HG03196 (cell line): ENCODE measurements at regions not wholly inside any gene's neighbourhood (a gene's known extent, or its start where the extent isn't known, plus 50 kb on each side); places are given as distances from the start of the nearest gene placed in this dataset.

Source experiments
- ATAC-seq: cut with Tn5 transposase; IDR thresholded peaks from one replicate; pipeline ENCODE4 v1.9.1; 2021; ENCODE audit not compliant: unreplicated experiment

- ATAC-seq: no peak
These were observed 383.3 kb downstream of the IPMK start for GRCh38 chr10:57884407-57884806.

- no peak for ATAC-seq
These were observed 387.1 kb downstream of the IPMK start for GRCh38 chr10:57880446-57881227.

- no peak for ATAC-seq
These were observed 392.9 kb downstream of the IPMK start for GRCh38 chr10:57874810-57875209.

- no peak for ATAC-seq
These were observed 400.5 kb downstream of the IPMK start for GRCh38 chr10:57867241-57867640.

- no peak for ATAC-seq
These were observed 402.7 kb downstream of the IPMK start for GRCh38 chr10:57864765-57865680.

- no peak for ATAC-seq
These were observed 417.9 kb downstream of the IPMK start for GRCh38 chr10:57849691-57850357.

- ATAC-seq: no peak
These were observed 421.2 kb downstream of the IPMK start for GRCh38 chr10:57846307-57847065.

GRCh38 chr10:57844387-57844998 is 423.2 kb downstream of the IPMK start:
- ATAC-seq: no peak

- ATAC-seq: no peak
These were observed 436.7 kb downstream of the IPMK start for GRCh38 chr10:57830877-57831560.

- no peak for ATAC-seq
These were observed 442.7 kb downstream of the IPMK start for GRCh38 chr10:57825015-57825414.

GRCh38 chr10:57823398-57823797 is 444.3 kb downstream of the IPMK start:
- ATAC-seq: no peak

GRCh38 chr10:57822965-57823364 is 444.7 kb downstream of the IPMK start:
- ATAC-seq: no peak

GRCh38 chr10:57818522-57818921 is 449.2 kb downstream of the IPMK start:
- no peak for ATAC-seq

GRCh38 chr10:57817741-57818140 is 450.0 kb downstream of the IPMK start:
- no peak for ATAC-seq

GRCh38 chr10:57815949-57816348 is 451.7 kb downstream of the IPMK start:
- ATAC-seq: no peak

- no peak for ATAC-seq
These were observed 457.7 kb downstream of the IPMK start for GRCh38 chr10:57809961-57810360.

- no peak for ATAC-seq
These were observed 459.8 kb downstream of the IPMK start for GRCh38 chr10:57807906-57808305.

GRCh38 chr10:57806675-57807074 is 461.0 kb downstream of the IPMK start:
- ATAC-seq: no peak

GRCh38 chr10:57799625-57800024 is 468.1 kb downstream of the IPMK start:
- ATAC-seq: no peak

GRCh38 chr10:57798830-57799229 is 468.9 kb downstream of the IPMK start:
- no peak for ATAC-seq
